ENCODE measurements at regions not wholly inside any gene's neighbourhood (a gene's known extent, or its start where the extent isn't known, plus 50 kb on each side); places are given as distances from the start of the nearest gene placed in this dataset.

GRCh38 chr2:217218269-217219163 is 358.7 kb upstream of the TNP1 start:
- DNase-seq = peak in 1 of 5 experiments; percentile 35

GRCh38 chr2:217216982-217217381 is 357.1 kb upstream of the TNP1 start:
- no peak for DNase-seq

GRCh38 chr2:217216316-217216715 is 356.5 kb upstream of the TNP1 start:
- no peak for DNase-seq

GRCh38 chr2:217215877-217216276 is 356.0 kb upstream of the TNP1 start:
- no peak for DNase-seq

- no peak for DNase-seq
Measured at GRCh38 chr2:217208867-217209266, 349.0 kb upstream of the TNP1 start.

- DNase-seq = no peak
Measured at GRCh38 chr2:217207699-217208010, 347.8 kb upstream of the TNP1 start.

- no peak for DNase-seq
Measured at GRCh38 chr2:217206907-217207698, 347.2 kb upstream of the TNP1 start.

GRCh38 chr2:217206016-217206725 is 346.3 kb upstream of the TNP1 start:
- DNase-seq = no peak

- DNase-seq = no peak
Measured at GRCh38 chr2:217204358-217204757, 344.5 kb upstream of the TNP1 start.

- no peak for DNase-seq
Measured at GRCh38 chr2:217203086-217203485, 343.2 kb upstream of the TNP1 start.

- no peak for DNase-seq
Measured at GRCh38 chr2:217199255-217199630, 339.4 kb upstream of the TNP1 start.

GRCh38 chr2:217195658-217196446 is 336.0 kb upstream of the TNP1 start:
- DNase-seq = no peak

- DNase-seq = no peak
Measured at GRCh38 chr2:217195016-217195415, 335.2 kb upstream of the TNP1 start.

- no peak for DNase-seq
Measured at GRCh38 chr2:217193431-217194340, 333.8 kb upstream of the TNP1 start.

GRCh38 chr2:217192366-217192765 is 332.5 kb upstream of the TNP1 start:
- no peak for DNase-seq

GRCh38 chr2:217189747-217190146 is 329.9 kb upstream of the TNP1 start:
- DNase-seq = no peak

- no peak for DNase-seq
Measured at GRCh38 chr2:217189131-217189530, 329.3 kb upstream of the TNP1 start.

GRCh38 chr2:217186668-217187159 is 326.9 kb upstream of the TNP1 start:
- DNase-seq = no peak

GRCh38 chr2:217186152-217186551 is 326.3 kb upstream of the TNP1 start:
- no peak for DNase-seq

- DNase-seq = no peak
Measured at GRCh38 chr2:217185265-217185995, 325.6 kb upstream of the TNP1 start.

- DNase-seq = no peak
Measured at GRCh38 chr2:217184242-217184641, 324.4 kb upstream of the TNP1 start.
